ENCODE measurements at regions not wholly inside any gene's neighbourhood (a gene's known extent, or its start where the extent isn't known, plus 50 kb on each side); places are given as distances from the start of the nearest gene placed in this dataset.

GRCh38 chr20:58069796-58070663 is 158.4 kb downstream of the ANKRD60 start:
- TF ChIP-seq MYB (IDR thresholded peaks at IDR 0.05; ENCODE audit: borderline replicate concordance, low read depth, low read length), result no peak
- TF ChIP-seq, protein P1, sequence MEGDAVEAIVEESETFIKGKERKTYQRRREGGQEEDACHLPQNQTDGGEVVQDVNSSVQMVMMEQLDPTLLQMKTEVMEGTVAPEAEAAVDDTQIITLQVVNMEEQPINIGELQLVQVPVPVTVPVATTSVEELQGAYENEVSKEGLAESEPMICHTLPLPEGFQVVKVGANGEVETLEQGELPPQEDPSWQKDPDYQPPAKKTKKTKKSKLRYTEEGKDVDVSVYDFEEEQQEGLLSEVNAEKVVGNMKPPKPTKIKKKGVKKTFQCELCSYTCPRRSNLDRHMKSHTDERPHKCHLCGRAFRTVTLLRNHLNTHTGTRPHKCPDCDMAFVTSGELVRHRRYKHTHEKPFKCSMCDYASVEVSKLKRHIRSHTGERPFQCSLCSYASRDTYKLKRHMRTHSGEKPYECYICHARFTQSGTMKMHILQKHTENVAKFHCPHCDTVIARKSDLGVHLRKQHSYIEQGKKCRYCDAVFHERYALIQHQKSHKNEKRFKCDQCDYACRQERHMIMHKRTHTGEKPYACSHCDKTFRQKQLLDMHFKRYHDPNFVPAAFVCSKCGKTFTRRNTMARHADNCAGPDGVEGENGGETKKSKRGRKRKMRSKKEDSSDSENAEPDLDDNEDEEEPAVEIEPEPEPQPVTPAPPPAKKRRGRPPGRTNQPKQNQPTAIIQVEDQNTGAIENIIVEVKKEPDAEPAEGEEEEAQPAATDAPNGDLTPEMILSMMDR (IDR thresholded peaks at IDR 0.05 in 2 of 3, conservative IDR thresholded peaks at IDR 0.05 in 1 of 3; ENCODE audit: control insufficient read depth in 2 of 3, extremely low read depth in 1 of 3, insufficient read depth in 1 of 3, low read depth in 3 of 3, low read length in 3 of 3), result no peak
- no peak for TF ChIP-seq FOXM1 (IDR thresholded peaks at IDR 0.05; ENCODE audit: low read depth, low read length)
- TF ChIP-seq SP1 (IDR thresholded peaks at IDR 0.05; ENCODE audit: low read depth, low read length), result no peak

Measured in GM12878 (cell line).